Cardiac muscle cell (in vitro differentiated cells and primary cell): ENCODE measurements at regions not wholly inside any gene's neighbourhood (a gene's known extent, or its start where the extent isn't known, plus 50 kb on each side); places are given as distances from the start of the nearest gene placed in this dataset.

Source experiments
- DNase-seq, 2 donors: peaks; one replicate each; pipeline versions ENCODE4 v3.0.0 to v3.0.0-alpha.2; 2010 to 2017; ENCODE audit warnings: low read depth in 1 of 2, low spot score in 1 of 2
- H3K27ac ChIP-seq: fragments of 200-600 bp; sonication (generic); 2 replicates; pipeline ENCODE4 v1.5.1; 2016
- H3K27me3 ChIP-seq: fragments of 200-600 bp; sonication (generic); 2 replicates; pipeline ENCODE4 v1.6.0; 2016; ENCODE audit warnings: control low read depth
- H3K36me3 ChIP-seq: fragments of 200-600 bp; sonication (generic); 2 replicates; pipeline ENCODE4 v1.5.1; 2016; ENCODE audit warnings: control low read depth
- H3K4me1 ChIP-seq: fragments of 200-600 bp; sonication (generic); 2 replicates; pipeline ENCODE4 v1.8.1; 2017; ENCODE audit warnings: low read depth, mild to moderate bottlenecking, mixed run types
- H3K4me3 ChIP-seq: fragments of 200-600 bp; sonication (generic); 2 replicates; pipeline ENCODE4 v1.5.1; 2016; ENCODE audit warnings: mild to moderate bottlenecking
- H3K9me3 ChIP-seq: fragments of 200-600 bp; sonication (generic); 2 replicates; pipeline ENCODE4 v1.5.1; 2017; ENCODE audit warnings: low read depth, mild to moderate bottlenecking, control low read depth
- CTCF ChIP-seq: IDR thresholded peaks from 2 replicates; pipeline ENCODE4 v1.5.1; 2012; ENCODE audit warnings: low read depth, mild to moderate bottlenecking, low read length

DNA sequence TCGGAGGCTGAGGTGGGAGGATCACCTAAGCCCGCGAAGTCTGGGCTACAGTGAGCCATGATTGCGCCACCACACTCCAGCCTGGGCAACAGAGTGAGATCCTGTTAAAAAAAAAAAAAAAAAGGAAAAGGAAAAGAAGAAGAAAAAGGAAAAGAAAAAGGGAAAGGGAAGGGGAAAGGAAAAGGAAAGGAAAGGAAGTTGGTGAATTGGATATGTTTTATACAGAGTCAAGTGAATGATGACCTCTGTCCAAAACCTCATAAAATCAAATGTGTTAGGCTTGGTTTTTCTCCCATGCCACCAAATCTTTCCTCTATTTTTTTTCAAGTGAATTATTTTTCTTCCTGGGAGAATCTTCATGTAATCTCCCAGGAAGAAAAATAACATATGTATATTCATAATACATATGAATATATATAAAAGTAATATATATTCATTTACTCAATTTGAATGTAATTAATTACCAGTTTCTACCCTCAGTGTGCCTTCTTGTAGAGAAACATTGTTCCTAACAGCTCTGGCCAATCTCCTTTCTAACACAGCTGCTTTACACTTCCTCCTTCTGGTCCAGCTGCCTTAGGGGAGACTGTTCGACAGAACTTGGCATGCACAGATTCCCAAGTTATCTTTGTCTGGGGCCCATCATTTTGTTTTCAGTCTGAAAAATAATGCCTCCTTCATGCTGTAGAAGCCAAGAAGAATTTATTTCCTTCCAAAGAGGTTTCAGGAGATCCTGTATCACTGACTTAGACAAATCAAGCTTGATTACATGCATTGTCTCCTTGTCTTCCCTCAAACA lies 111.9 kb downstream of the CCDC34 start:
- no peak overlapping the region for H3K4me3 ChIP-seq
- TF ChIP-seq CTCF = no peak
- peak in 1 of 2 donors; percentile 32 for DNase-seq
- H3K4me1 ChIP-seq = no peaks in the 10 kb centered on the region
- no peak overlapping the region for H3K27ac ChIP-seq
- no peaks in the 10 kb centered on the region for H3K27me3 ChIP-seq
- no peaks in the 10 kb centered on the region for H3K36me3 ChIP-seq
- no peaks in the 10 kb centered on the region for H3K9me3 ChIP-seq

GRCh38 chr11:27248576-27249509 lies 114.2 kb downstream of the CCDC34 start:
- no peak overlapping the region for H3K27ac ChIP-seq
- TF ChIP-seq CTCF = no peak

GRCh38 chr11:27247660-27248059 lies 115.4 kb downstream of the CCDC34 start:
- no peak for DNase-seq
- Histone ChIP-seq H3K9me3 (no peaks in the 10 kb centered on the region), H3K4me1 (peaks cover 2% of the 10 kb centered on the region), H3K4me3 (no peak overlapping the region), H3K27me3 (no peaks in the 10 kb centered on the region), H3K27ac (no peak overlapping the region), H3K36me3 (no peaks in the 10 kb centered on the region)
- TF ChIP-seq CTCF = no peak

More at GRCh38 chr11:27248576-27249509, 114.2 kb downstream of the CCDC34 start:
- Histone ChIP-seq H3K27me3 (no peaks in the 10 kb centered on the region), H3K4me3 (no peak overlapping the region), H3K9me3 (no peaks in the 10 kb centered on the region), H3K36me3 (no peaks in the 10 kb centered on the region), H3K4me1 (no peaks in the 10 kb centered on the region)
- peak in 1 of 2 donors; percentile 69 for DNase-seq

GRCh38 chr11:27246925-27247324 lies 116.1 kb downstream of the CCDC34 start:
- no peak overlapping the region for H3K27ac ChIP-seq
- no peaks in the 10 kb centered on the region for H3K27me3 ChIP-seq
- no peak for TF ChIP-seq CTCF
- H3K4me3 ChIP-seq = no peak overlapping the region
- peaks cover 2% of the 10 kb centered on the region for H3K4me1 ChIP-seq
- DNase-seq = no peak
- H3K9me3 ChIP-seq = no peaks in the 10 kb centered on the region
- no peaks in the 10 kb centered on the region for H3K36me3 ChIP-seq

DNA sequence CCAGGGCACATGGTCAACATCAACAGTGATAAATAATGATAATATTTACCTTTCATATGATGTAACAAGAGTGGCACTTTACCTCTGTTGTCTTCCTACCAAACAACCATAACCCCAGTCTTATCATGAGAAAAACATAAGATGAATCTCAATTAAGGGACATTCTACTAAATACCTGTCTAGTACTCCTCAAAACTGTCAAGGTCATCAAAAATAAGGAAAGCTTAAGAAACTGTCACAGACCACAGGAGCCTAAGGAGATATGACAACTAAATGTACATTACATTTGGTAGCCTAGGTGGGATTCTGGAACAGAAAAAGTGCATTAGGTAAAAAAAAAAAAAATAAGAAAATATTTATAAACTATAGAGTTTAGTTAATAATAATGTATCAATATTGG lies 118.1 kb downstream of the CCDC34 start:
- DNase-seq = no peak
- TF ChIP-seq CTCF = no peak
- no peak overlapping the region for H3K27ac ChIP-seq

More for the DNA sequence above, 118.1 kb downstream of the CCDC34 start:
- H3K36me3 ChIP-seq = no peaks in the 10 kb centered on the region
- H3K4me3 ChIP-seq = no peak overlapping the region
- H3K27me3 ChIP-seq = no peaks in the 10 kb centered on the region
- peaks cover 2% of the 10 kb centered on the region for H3K4me1 ChIP-seq
- no peaks in the 10 kb centered on the region for H3K9me3 ChIP-seq
